ENCODE measurements at regions not wholly inside any gene's neighbourhood (a gene's known extent, or its start where the extent isn't known, plus 50 kb on each side); places are given as distances from the start of the nearest gene placed in this dataset.

DNA sequence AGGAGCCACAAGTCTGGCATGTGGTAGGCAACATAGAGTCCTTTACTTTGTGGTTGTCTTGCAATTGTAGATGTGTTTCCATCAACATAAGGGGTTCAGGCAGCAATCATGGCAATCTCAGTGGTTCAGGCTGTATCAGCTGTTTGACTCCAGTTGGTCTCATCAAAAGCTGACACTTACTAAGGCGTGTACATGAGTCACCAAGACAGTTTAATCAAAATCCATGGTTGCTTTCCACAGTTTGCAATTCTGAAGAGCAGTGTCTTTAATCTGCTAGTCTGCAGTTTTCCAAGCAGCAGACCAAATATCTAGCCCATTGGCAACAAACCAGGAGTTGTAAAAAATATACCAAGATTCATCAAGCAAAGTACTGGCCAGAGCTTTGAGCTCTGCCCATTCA, 210.2 kb downstream of the MDFIC start:
- TF ChIP-seq EZH2phosphoT487 (IDR thresholded peaks at IDR 0.05; ENCODE audit: borderline replicate concordance, low read length), result no peak
- TF ChIP-seq, protein P1, sequence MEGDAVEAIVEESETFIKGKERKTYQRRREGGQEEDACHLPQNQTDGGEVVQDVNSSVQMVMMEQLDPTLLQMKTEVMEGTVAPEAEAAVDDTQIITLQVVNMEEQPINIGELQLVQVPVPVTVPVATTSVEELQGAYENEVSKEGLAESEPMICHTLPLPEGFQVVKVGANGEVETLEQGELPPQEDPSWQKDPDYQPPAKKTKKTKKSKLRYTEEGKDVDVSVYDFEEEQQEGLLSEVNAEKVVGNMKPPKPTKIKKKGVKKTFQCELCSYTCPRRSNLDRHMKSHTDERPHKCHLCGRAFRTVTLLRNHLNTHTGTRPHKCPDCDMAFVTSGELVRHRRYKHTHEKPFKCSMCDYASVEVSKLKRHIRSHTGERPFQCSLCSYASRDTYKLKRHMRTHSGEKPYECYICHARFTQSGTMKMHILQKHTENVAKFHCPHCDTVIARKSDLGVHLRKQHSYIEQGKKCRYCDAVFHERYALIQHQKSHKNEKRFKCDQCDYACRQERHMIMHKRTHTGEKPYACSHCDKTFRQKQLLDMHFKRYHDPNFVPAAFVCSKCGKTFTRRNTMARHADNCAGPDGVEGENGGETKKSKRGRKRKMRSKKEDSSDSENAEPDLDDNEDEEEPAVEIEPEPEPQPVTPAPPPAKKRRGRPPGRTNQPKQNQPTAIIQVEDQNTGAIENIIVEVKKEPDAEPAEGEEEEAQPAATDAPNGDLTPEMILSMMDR (IDR thresholded peaks at IDR 0.05; ENCODE audit: low read depth, low read length, poor library complexity, severe bottlenecking), result no peak
